Mesodermal cell (in vitro differentiated cells): ENCODE measurements at regions not wholly inside any gene's neighbourhood (a gene's known extent, or its start where the extent isn't known, plus 50 kb on each side); places are given as distances from the start of the nearest gene placed in this dataset.
"Not testable (repeated sequence)": the region's sequence is repeated elsewhere in the genome, so short reads cannot be mapped to it uniquely, and the experiment has no call there.

Experiments
- H3K27ac ChIP-seq: 2 replicates; pipeline ENCODE4 v1.7.0; 2013; ENCODE audit warnings: mild to moderate bottlenecking, low read depth, low read length, moderate library complexity; ENCODE audit not compliant: severe bottlenecking
- H3K36me3 ChIP-seq: 2 replicates; pipeline ENCODE4 v1.7.1; 2013; ENCODE audit warnings: mild to moderate bottlenecking, low read length, moderate library complexity; ENCODE audit not compliant: control insufficient read depth, insufficient read depth
- H3K4me1 ChIP-seq: one replicate; pipeline ENCODE4 v1.7.1; 2013; ENCODE audit warnings: mild to moderate bottlenecking, low read length; ENCODE audit not compliant: insufficient read depth, control insufficient read depth, poor library complexity, severe bottlenecking
- H3K4me3 ChIP-seq: 2 replicates; pipeline ENCODE4 v1.7.0; 2013; ENCODE audit warnings: low read length, control low read depth, mild to moderate bottlenecking; ENCODE audit not compliant: insufficient read depth, poor library complexity, severe bottlenecking; ENCODE audit errors: extremely low read depth
- H3K9me3 ChIP-seq: 2 replicates; pipeline ENCODE4 v1.7.1; 2013; ENCODE audit warnings: mild to moderate bottlenecking, low read length, moderate library complexity; ENCODE audit not compliant: control insufficient read depth
- WGBS, 2 experiments: methylation state at CpG; one replicate each; pipeline ENCODE4 v1.1.5; 2013; ENCODE audit warnings: missing lambda C conversion rate in 2 of 2; ENCODE audit not compliant: insufficient coverage in 2 of 2; 5-methylcytosine and 5-hydroxymethylcytosine counted together

DNA sequence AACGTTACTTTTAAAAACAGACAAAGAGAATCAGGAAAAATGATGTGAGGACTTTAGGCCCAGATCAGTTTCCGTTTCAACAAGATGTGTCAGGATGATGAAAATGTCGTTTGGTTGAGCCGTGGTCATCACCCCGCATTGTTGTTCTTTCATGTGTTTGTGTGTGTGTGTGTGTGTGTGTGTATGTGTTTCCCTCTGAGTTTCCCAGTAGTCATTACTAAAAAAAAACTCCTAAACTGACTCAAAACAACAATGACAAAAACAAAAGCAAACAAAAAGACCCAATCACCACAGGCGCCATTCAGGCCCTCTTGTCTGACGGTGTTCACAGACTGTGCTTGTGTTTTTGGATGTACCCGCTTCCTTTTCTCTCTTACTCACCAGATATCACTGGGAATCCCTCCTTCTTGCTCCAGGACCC lies 210.6 kb upstream of the PLGLB2 start:
- H3K27ac ChIP-seq, H3K9me3 ChIP-seq, H3K4me1 ChIP-seq, H3K36me3 ChIP-seq, H3K4me3 ChIP-seq: not testable (repeated sequence)
- WGBS, 2 experiments, result 60% methylated on average over 1 of the region's 8 CpGs; no CpG with 5 or more reads in 1 of the 2 experiments

GRCh38 chr2:87538268-87538667 lies 209.6 kb upstream of the PLGLB2 start:
- no CpG with 5 or more reads among the region's 12 CpGs for WGBS, 2 experiments
- H3K4me1 ChIP-seq, H3K4me3 ChIP-seq, H3K27ac ChIP-seq, H3K9me3 ChIP-seq, H3K36me3 ChIP-seq: not testable (repeated sequence)

- WGBS, 2 experiments, result 100% methylated on average over 3 of the region's 15 CpGs; no CpG with 5 or more reads in 1 of the 2 experiments
- not testable (repeated sequence) for H3K4me1 ChIP-seq, H3K27ac ChIP-seq, H3K36me3 ChIP-seq, H3K9me3 ChIP-seq, H3K4me3 ChIP-seq
Observed at GRCh38 chr2:87539151-87539943, 208.5 kb upstream of the PLGLB2 start.

DNA sequence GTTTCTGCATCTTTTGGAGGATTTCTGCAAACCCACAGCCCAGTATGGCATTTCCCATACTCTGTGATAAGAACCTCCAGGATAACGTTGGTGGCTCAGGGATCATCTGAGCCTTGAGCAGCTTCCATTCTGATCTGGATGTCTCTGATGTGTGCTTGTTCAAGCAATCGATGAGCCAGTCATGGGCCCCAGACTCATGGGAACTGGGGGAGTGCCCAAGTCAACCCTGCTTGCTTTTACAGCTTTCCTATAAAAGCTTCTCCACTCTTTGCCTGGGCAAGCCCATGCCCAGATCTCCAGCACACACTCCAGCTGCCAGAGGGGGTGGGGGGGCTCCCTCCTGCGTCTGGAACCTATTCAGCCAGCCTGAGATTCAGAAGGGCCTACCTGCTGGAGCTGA lies 207.6 kb upstream of the PLGLB2 start:
- H3K36me3 ChIP-seq, result not testable (repeated sequence)

GRCh38 chr2:87542599-87543174 lies 205.2 kb upstream of the PLGLB2 start:
- not testable (repeated sequence) for H3K4me1 ChIP-seq, H3K36me3 ChIP-seq, H3K9me3 ChIP-seq, H3K27ac ChIP-seq, H3K4me3 ChIP-seq
- 80 to 86% methylated on average over 1 to 2 of the region's 8 CpGs for WGBS, 2 experiments

More for the DNA sequence above, 207.6 kb upstream of the PLGLB2 start:
- no CpG with 5 or more reads among the region's 3 CpGs for WGBS, 2 experiments
- not testable (repeated sequence) for H3K4me1 ChIP-seq, H3K27ac ChIP-seq, H3K4me3 ChIP-seq, H3K9me3 ChIP-seq

DNA sequence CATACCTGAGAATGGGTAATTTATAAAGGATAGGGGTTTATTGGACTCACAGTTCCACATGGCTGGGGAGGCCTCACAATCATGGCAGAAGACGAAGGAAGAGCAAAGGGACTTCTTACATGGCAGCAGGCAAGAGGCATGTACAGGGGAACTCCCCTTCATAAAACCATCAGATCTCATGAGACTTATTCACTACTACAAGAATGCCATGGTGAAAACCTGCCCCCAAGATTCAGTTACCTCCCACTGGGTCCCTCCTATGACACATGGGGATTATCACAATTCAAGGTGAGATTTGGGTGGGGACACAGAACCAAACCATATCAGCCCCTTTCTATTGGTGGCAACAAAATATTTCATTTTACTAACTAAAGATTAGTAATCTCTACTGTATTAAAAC lies 204.1 kb upstream of the PLGLB2 start:
- not testable (repeated sequence) for H3K4me1 ChIP-seq
- no CpG with 5 or more reads among the region's 1 CpG for WGBS, 2 experiments

GRCh38 chr2:87547106-87547505 lies 200.8 kb upstream of the PLGLB2 start:
- not testable (repeated sequence) for H3K4me1 ChIP-seq, H3K4me3 ChIP-seq, H3K27ac ChIP-seq, H3K36me3 ChIP-seq, H3K9me3 ChIP-seq
- WGBS, 2 experiments, result no CpG with 5 or more reads among the region's 2 CpGs

More for the DNA sequence above, 204.1 kb upstream of the PLGLB2 start:
- not testable (repeated sequence) for H3K4me3 ChIP-seq, H3K36me3 ChIP-seq, H3K9me3 ChIP-seq, H3K27ac ChIP-seq

- not testable (repeated sequence) for H3K36me3 ChIP-seq, H3K9me3 ChIP-seq, H3K4me1 ChIP-seq, H3K4me3 ChIP-seq, H3K27ac ChIP-seq
Observed at GRCh38 chr2:87547966-87548365, 199.9 kb upstream of the PLGLB2 start.

- WGBS, 2 experiments, result no CpG with 5 or more reads among the region's 7 CpGs
- not testable (repeated sequence) for H3K4me1 ChIP-seq, H3K9me3 ChIP-seq, H3K27ac ChIP-seq, H3K36me3 ChIP-seq, H3K4me3 ChIP-seq
Observed at GRCh38 chr2:87548681-87549536, 199.0 kb upstream of the PLGLB2 start.

DNA sequence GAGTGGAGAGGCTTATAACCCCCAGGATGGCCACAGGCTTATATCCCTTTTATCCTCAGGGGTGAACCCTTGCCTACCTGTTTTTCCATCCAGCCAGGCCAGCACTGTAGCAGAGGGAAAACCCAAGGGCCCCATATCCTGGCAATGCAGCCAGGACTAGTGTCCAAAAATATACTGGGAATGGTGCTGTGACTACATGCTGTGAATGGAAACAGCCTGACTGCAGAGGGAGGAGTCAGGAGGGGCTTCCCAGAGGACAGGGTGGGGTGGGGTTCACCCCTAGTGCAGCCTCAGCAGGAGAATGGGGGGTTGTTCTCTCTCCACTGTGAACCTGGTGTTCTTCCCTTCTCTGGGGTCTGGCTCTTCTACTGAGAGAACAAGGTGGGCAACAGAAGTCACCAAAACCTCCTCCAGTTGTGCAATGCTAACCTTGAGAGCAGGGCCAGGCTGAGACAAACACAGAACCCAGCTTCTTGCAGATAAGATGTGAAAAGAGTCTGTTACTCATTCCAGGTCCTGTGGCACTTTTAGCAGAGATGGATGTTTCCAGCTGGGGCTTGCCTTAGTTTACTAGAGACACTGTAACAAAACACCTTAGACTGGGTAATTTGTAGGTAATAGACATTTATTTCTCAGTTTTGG lies 198.2 kb upstream of the PLGLB2 start:
- H3K4me3 ChIP-seq, H3K27ac ChIP-seq, H3K4me1 ChIP-seq, H3K9me3 ChIP-seq, H3K36me3 ChIP-seq: not testable (repeated sequence)
